ENCODE measurements at regions not wholly inside any gene's neighbourhood (a gene's known extent, or its start where the extent isn't known, plus 50 kb on each side); places are given as distances from the start of the nearest gene placed in this dataset.

DNA sequence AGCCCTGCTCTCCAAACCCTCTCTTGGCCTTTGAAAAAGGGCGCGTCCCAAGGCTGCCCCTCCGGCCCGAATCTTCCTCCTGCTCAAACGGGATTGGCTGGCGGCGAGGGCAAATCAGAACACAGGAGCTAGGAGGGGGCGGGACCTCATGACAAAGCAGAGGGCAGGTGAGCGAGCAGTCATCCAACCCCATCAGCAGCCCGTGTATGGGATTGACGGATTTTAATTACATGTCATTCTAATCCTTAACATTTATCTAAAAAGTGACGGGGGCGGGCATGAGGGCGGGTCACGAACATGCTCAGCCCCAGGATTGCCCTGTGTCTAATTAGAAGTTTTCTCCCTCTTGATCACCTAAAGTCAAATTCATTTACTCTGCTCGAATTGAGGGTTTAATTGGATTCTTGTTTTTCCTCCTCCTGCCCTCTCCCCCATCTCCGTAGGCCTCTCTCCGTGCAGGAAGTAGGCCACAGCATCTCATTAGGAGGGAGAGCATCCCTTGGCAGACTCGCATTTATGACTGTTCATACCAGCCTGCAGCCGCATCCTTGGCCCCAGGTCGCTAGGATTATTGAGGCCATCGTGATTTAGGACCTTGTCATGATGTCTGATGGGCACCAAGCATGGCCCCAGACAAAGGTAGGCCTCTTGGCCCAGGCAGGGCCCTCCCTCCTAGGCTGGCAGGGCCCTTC is 147.1 kb downstream of the CHST1 start:
- DNase-seq: no peak

DNA sequence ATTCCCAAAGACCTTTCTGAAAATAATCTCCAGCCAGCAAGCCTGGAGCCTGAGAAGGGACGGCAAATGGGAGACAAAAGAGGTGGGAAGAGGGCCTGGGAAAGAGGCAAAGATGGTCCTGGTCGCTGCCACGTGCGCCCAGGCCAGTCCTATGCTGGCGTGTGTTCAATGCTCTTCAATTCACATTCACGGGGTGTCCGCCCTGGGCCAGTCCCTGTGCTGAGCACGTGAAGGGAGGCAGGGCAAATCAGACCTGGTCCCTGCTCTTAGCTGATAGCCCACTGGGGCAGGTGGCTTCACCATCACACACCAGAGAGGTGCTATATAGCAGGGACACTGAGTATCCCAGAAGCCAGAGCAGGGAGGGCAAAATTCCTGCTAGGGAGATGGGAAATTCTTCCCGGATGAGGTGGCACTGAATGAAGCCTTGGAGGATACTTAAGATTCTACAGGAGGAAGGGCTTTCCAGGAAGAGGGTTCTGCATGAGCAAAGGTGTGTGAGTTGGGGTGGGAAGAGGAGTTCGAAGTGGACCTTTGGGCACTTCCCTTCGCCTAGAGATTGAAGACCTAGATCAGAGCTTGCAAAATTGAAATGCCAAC is 148.2 kb downstream of the CHST1 start:
- DNase-seq: no peak

- no peak for DNase-seq
Measured at GRCh38 chr11:45513821-45514340, 151.5 kb downstream of the CHST1 start.

- no peak for DNase-seq
Measured at GRCh38 chr11:45512471-45513148, 152.8 kb downstream of the CHST1 start.

DNA sequence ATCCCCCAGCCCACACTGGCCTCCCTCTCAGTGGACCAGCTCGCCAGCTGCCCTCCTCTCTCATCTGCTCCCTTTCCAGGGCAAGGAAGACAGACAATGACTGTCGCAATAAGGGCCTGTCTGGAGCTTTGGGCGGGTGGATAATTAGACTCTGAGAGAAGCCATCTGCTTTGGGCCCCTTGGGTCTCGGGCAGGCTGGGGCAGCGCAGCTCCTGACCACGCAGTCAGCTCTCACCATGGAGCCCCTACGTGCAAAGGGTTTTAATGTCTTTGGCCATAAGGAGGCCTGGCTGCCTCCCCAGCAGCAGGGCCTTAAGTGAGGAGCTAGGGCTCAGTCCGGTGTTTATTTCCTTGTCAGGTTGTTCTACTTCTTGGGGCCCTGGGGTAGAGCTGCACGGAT is 153.9 kb downstream of the CHST1 start:
- DNase-seq: no peak

DNA sequence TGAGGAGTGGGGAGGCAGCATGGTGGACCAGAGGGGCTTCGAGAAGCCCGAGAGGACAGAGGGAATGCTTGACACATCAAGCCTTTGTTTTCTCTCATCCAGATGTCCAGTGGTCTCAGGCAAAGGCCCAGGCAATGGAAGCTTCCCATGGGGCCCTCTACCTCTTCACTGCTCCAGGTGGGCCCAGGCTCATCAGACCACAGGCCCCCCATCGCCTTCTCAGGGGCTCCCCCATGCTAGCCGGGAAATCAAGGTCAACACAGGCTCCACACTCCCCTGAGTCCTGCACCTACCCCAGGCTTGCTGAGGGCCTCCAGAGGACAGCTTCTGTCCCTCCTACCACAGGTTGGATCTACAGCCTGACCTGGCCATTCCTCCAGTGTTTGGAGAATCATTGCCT is 157.5 kb downstream of the CHST1 start:
- DNase-seq: no peak

- DNase-seq: no peak
Measured at GRCh38 chr11:45503311-45503710, 162.1 kb downstream of the CHST1 start.

GRCh38 chr11:45502226-45502545 is 163.2 kb downstream of the CHST1 start:
- DNase-seq: no peak

- no peak for DNase-seq
Measured at GRCh38 chr11:45501392-45502225, 163.8 kb downstream of the CHST1 start.

- no peak for DNase-seq
Measured at GRCh38 chr11:45500451-45500850, 165.0 kb downstream of the CHST1 start.

- no peak for DNase-seq
Measured at GRCh38 chr11:45494738-45495137, 170.7 kb downstream of the CHST1 start.

DNA sequence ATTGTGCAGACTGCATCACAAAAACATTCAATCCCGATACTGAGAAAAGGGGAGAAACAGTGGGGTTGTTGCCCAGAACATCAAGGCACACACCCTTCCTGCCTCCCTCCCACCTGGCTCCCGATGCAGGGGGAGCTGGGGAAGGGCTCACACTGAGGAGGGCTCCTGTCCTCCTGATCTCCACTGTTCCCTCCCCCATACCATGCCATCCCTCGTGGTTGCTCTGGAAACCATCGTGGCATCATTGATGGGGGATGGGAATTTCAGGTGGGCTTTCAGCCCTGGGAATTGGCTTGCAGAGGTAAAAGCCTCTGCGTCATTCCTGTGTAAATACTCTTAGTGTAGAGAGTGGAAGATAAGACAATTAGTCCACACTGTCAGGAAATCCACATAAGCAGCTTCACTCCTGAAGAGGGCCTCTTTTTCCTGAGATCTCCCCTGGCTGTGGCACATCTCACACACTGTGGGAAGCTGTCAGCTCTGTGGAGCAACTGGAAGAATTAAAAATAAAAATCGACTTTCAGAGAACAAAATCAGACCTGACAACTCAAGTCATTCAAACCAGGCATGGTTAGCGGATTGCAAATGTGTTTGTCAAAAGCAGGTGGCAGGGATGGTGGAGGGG is 176.0 kb downstream of the CHST1 start:
- DNase-seq: no peak

DNA sequence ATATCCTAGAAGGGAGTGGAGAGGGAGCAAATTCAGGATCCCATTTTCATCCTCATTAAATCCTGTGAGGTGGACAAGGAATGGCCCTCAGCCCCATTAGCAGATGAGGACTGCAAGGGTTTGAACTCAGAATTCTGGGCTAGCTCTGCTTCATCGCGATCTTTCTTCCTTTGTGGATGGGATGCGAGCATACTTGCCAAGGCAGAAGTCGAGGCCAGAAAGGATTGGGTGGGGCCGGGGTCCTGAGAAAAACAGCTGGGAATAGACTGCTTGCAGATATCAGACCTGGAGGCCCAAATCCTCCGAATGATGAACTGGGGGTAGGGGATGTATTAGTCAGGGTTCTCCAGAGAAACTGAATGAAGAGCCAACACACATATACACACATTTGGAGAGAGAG is 179.0 kb downstream of the CHST1 start:
- no peak for DNase-seq

- no peak for DNase-seq
Measured at GRCh38 chr11:45485070-45485707, 180.2 kb downstream of the CHST1 start.

DNA sequence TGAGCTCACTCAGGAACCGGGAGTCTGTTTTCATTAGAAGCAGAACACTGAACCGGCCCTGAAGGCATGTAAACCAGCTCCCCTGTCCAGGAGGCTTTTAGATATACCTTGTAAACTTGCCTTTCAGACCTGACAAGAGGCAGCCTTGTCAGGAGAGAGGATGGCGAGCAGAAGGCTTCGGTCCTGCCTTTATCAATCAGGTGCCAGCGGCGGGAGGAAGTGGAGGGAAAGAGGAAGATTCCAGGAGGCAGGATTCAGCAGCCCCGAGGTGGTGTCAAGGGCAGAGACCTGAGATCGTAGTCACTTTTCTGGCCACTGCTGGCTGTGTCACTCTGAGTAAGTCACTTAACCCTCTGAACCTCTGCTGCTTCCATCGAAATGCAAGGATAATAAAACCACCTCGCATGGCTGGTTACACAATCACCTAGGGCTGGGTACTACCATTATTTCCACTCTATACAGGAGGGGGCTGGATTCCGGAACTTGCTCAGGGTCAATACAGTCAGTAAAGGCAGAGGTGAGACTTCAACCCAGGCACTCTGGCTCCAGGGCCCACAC is 181.0 kb downstream of the CHST1 start:
- no peak for DNase-seq

- DNase-seq: no peak
Measured at GRCh38 chr11:45483416-45483815, 182.0 kb downstream of the CHST1 start.

GRCh38 chr11:45482331-45482730 is 183.1 kb downstream of the CHST1 start:
- no peak for DNase-seq

DNA sequence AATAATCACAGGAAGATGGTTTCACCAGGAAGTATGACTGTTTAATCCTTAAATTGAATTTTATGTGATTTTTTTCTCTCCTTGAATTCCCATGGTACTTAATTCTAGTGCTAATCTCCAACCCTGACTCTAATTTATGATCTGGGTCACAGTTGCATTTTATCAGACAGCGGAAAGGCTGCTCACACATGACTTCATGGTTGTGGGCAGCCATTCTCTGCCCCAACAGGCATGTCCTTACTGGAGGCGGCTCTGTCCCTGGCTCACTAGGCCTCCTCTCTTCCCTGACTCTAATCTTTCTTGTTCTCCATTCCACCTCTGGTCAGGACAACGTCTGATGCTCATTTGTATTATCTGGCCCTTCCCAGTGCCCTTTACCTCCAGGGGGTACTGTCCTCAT is 184.4 kb downstream of the CHST1 start:
- no peak for DNase-seq

DNA sequence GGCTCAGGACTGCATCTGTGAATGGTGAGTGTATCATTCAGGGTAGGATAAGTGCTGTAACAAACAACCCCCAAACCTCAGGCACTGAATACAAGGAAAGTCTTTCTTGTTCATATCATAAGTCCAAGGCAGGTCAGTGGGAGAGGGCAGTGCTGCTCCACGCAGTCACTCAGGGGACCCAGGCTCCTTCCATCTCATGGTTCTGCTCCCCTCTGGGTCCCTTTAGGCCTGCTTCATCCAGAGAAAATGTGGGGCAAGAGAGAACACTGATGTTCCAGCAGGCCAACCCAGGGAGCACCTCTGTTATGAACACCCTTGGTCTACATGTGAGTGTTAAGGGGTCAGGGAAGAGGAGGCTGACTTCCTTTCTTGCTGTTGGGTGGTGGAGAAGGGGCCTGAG is 187.8 kb downstream of the CHST1 start:
- no peak for DNase-seq

GRCh38 chr11:45476126-45476525 is 189.3 kb downstream of the CHST1 start:
- no peak for DNase-seq

DNA sequence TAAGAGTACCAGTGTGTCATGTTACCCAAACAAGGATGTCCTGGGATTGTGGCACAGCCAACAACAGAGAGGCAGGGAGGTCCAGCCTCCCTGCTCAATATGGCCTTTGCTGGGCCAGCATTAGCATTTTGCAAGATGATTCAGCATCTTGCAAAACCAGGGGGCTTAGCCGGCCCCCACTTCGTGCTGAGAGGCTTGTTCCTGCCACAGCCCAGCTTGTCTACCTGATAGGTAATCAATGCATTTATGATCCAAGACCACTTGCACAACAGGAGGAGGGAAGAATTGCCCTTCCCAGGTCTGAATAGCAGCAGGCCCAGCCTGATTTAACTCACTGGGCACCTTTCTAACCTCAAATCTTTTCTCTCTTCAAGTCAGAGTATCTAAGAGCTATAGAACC is 189.0 kb upstream of the SYT13 start:
- no peak for DNase-seq
